Type B pancreatic cell (in vitro differentiated cells): ENCODE measurements at regions not wholly inside any gene's neighbourhood (a gene's known extent, or its start where the extent isn't known, plus 50 kb on each side); places are given as distances from the start of the nearest gene placed in this dataset.

Source experiments
- DNase-seq: peaks from one replicate; pipeline ENCODE4 v3.0.0; 2021; ENCODE audit warnings: mixed read lengths; ENCODE audit not compliant: unreplicated experiment; ENCODE audit errors: extremely low spot score
- H3K27ac Mint-ChIP-seq: 2 replicates; pipeline ENCODE4 v1.8.0; 2021; ENCODE audit warnings: mild to moderate bottlenecking, mixed read lengths
- H3K27me3 Mint-ChIP-seq: 2 replicates; pipeline ENCODE4 v1.8.0; 2021; ENCODE audit warnings: mixed read lengths
- H3K36me3 Mint-ChIP-seq: 2 replicates; pipeline ENCODE4 v1.8.0; 2021; ENCODE audit warnings: mixed read lengths
- H3K4me1 Mint-ChIP-seq: one replicate; pipeline ENCODE4 v1.8.0; 2021; ENCODE audit warnings: mixed read lengths; ENCODE audit not compliant: unreplicated experiment
- H3K4me3 Mint-ChIP-seq: 2 replicates; pipeline ENCODE4 v1.8.0; 2021; ENCODE audit warnings: mild to moderate bottlenecking, mixed read lengths
- H3K9me3 Mint-ChIP-seq: 2 replicates; pipeline ENCODE4 v1.8.0; 2021; ENCODE audit warnings: mixed read lengths
- CTCF ChIP-seq: fragments of 200-600 bp; sonication (generic); conservative IDR thresholded peaks from 2 replicates; pipeline ENCODE4 v1.5.0; 2021; ENCODE audit warnings: antibody characterized with exemption, mild to moderate bottlenecking

GRCh38 chr5:163596608-163597315 is 91.3 kb downstream of the MAT2B start:
- Mint-ChIP-seq H3K36me3 (no peaks in the 10 kb centered on the region), H3K9me3 (no peaks in the 10 kb centered on the region), H3K4me3 (no peak overlapping the region), H3K27me3 (no peaks in the 10 kb centered on the region), H3K4me1 (no peaks in the 10 kb centered on the region), H3K27ac (no peak overlapping the region)
- DNase-seq: no peak
- TF ChIP-seq CTCF: no peak

- no peak for DNase-seq
- H3K9me3 Mint-ChIP-seq: no peaks in the 10 kb centered on the region
- no peak overlapping the region for H3K27ac Mint-ChIP-seq
- H3K27me3 Mint-ChIP-seq: no peaks in the 10 kb centered on the region
- H3K36me3 Mint-ChIP-seq: no peaks in the 10 kb centered on the region
- no peak for TF ChIP-seq CTCF
- H3K4me1 Mint-ChIP-seq: no peaks in the 10 kb centered on the region
- H3K4me3 Mint-ChIP-seq: no peak overlapping the region
Measured at GRCh38 chr5:163604013-163604412, 98.6 kb downstream of the MAT2B start.

GRCh38 chr5:163607256-163607655 is 101.8 kb downstream of the MAT2B start:
- no peak for TF ChIP-seq CTCF
- Mint-ChIP-seq H3K4me1 (no peaks in the 10 kb centered on the region), H3K36me3 (no peaks in the 10 kb centered on the region), H3K27ac (no peak overlapping the region), H3K4me3 (no peak overlapping the region), H3K27me3 (no peaks in the 10 kb centered on the region), H3K9me3 (no peaks in the 10 kb centered on the region)
- DNase-seq: no peak

- Mint-ChIP-seq H3K4me1 (no peaks in the 10 kb centered on the region), H3K27ac (no peak overlapping the region), H3K4me3 (no peak overlapping the region), H3K27me3 (no peaks in the 10 kb centered on the region), H3K9me3 (no peaks in the 10 kb centered on the region), H3K36me3 (no peaks in the 10 kb centered on the region)
- TF ChIP-seq CTCF: no peak
- no peak for DNase-seq
Measured at GRCh38 chr5:163608621-163609020, 103.2 kb downstream of the MAT2B start.

GRCh38 chr5:163609910-163610309 is 104.5 kb downstream of the MAT2B start:
- Mint-ChIP-seq H3K4me3 (no peak overlapping the region), H3K27ac (no peak overlapping the region), H3K9me3 (no peaks in the 10 kb centered on the region), H3K27me3 (no peaks in the 10 kb centered on the region), H3K36me3 (no peaks in the 10 kb centered on the region), H3K4me1 (no peaks in the 10 kb centered on the region)
- TF ChIP-seq CTCF: no peak
- DNase-seq: no peak
